ENCODE measurements at regions not wholly inside any gene's neighbourhood (a gene's known extent, or its start where the extent isn't known, plus 50 kb on each side); places are given as distances from the start of the nearest gene placed in this dataset.

- no peak for TF ChIP-seq CTCF (IDR thresholded peaks at IDR 0.05)
- no peak for TF ChIP-seq POLR2A (IDR thresholded peaks at IDR 0.05)
These were observed 1466.3 kb downstream of the TSPY10 start for GRCh38 chrY:10993955-10994354.

All from adrenal gland (tissue), 5 donors.